Activated CD4-positive, alpha-beta T cell treated with anti-CD3 and anti-CD28 coated beads, Interleukin-2, amount 50 U/mL, for 48 hours (primary cell): ENCODE measurements at regions not wholly inside any gene's neighbourhood (a gene's known extent, or its start where the extent isn't known, plus 50 kb on each side); places are given as distances from the start of the nearest gene placed in this dataset.

Experiments used
- DNase-seq, 2 experiments: peaks; one replicate each; pipeline ENCODE4 v3.0.0-alpha.2; 2020

GRCh38 chr5:66503203-66503789 is 92.9 kb upstream of the MAST4 start:
- no peak for DNase-seq

DNA sequence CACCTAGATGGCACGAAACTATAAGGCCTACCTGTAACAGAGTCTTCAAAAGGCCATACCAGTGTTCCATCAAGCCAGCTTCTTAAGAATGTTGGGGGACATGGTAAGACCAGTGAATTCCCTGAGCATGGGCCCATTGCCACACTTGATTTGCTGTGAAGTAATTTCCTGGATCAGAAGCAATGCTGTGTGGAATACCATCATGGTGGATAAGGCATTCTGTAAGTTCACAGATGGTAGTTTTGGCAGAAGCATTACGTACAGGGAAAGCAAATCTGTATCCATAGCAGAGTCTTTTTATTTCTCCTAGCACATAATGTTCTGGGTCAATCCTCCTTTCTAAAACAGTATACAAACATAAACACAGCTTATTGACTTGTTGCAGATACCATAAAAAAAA is 89.1 kb upstream of the MAST4 start:
- DNase-seq = no peak

GRCh38 chr5:66511491-66511890 is 84.7 kb upstream of the MAST4 start:
- no peak for DNase-seq

DNA sequence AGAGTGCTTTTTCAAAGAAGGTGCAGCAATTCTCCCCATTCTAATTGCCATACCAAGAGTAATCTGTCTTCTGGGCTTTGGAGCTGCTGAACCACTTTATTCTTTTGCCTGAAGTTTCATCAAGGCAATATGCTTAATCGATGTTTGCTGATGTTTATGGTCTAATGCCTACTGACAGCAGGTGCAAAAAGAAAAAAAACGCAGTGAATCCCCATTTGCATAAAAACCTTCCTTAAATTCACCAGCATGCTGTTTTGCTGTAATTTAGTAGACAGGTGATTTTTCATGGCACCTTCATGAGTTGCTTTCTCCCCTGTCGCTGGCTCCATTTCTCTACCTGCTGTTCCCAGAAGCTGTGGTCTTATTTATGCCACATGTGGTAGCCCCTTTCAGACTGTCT is 83.1 kb upstream of the MAST4 start:
- no peak for DNase-seq

DNA sequence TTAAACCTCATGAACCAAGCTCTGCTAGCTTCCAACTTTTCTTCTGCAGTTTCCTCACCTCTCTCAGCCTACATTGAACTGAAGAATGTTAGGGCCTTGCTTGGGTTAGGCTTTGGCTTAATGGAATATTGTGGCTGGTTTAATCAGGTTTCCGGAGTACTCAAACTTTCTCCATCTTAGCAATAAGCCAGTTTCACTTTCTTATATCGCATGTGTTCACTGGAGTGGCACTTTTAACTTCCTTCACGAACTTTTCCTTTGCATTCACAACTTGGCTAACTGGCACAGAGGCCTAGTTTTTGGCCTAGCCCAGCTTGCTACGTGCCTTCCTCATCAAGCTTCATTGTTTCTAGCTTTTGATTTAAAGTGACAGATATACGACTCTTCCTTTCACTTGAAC is 81.0 kb upstream of the MAST4 start:
- no peak for DNase-seq

- no peak for DNase-seq
Measured at GRCh38 chr5:66516550-66516949, 79.6 kb upstream of the MAST4 start.

- no peak for DNase-seq
Measured at GRCh38 chr5:66517351-66517750, 78.8 kb upstream of the MAST4 start.

DNA sequence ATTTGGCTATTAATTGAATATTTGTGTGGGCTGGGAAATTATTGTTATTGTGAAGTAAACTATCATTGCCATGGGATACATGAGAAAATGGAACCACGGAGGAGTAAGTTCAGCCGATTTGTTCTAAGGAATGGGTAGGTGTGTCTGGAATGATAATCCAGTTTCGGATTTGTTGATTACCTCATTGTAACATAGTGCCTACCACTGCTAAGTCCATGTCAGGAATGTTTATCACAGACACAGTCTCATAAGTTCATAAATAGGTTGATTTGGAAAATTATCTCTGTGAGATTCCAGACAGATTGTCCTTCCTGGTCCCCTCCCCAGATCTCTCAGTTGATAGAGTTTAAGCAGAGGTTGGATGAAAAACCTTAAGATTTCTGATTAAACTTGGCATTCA is 78.1 kb upstream of the MAST4 start:
- DNase-seq = no peak

DNA sequence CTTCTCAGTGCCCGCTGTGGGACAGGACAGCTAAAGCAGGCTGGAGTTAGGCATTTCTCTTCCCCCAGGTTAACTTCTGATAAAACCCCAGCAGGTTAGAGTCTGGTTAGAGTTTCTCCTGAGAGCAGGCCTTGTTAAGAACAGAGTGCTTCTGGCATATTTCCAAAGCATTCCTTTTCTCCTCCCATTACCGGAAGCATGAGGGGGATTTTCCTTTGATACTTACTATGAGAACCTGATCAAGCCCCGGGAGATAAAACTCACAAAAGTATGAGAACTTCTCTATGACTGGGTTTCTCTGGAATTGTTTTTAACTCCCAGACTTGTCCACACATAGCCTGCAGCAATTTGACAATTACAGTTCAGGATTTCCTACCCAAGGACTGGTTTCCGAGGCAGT is 77.4 kb upstream of the MAST4 start:
- no peak for DNase-seq

- no peak for DNase-seq
Measured at GRCh38 chr5:66519626-66520025, 76.6 kb upstream of the MAST4 start.

- no peak for DNase-seq
Measured at GRCh38 chr5:66520854-66521253, 75.3 kb upstream of the MAST4 start.

GRCh38 chr5:66527478-66528035 is 68.6 kb upstream of the MAST4 start:
- no peak for DNase-seq

DNA sequence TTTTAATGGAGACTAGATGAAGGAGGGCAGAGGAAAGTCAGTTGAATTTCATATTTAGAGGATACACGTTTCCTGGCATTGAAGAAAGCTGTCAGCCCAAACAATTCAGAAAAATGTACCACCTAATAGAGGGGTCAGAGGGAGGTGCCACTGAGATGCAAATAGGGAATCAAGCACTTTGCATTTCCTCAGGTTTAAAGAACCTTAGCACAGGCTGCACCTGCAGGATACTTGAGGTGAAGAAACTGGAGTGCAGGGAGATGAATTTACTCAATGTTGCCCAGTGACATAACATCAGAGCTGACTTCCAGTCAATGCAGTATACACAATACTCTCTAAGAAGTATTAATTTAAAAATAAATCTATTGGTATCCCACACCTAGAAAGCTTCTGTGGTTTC is 67.0 kb upstream of the MAST4 start:
- no peak for DNase-seq

GRCh38 chr5:66529704-66530103 is 66.5 kb upstream of the MAST4 start:
- DNase-seq = no peak

GRCh38 chr5:66538126-66538525 is 58.1 kb upstream of the MAST4 start:
- DNase-seq = no peak

- no peak for DNase-seq
Measured at GRCh38 chr5:66538531-66538930, 57.7 kb upstream of the MAST4 start.

DNA sequence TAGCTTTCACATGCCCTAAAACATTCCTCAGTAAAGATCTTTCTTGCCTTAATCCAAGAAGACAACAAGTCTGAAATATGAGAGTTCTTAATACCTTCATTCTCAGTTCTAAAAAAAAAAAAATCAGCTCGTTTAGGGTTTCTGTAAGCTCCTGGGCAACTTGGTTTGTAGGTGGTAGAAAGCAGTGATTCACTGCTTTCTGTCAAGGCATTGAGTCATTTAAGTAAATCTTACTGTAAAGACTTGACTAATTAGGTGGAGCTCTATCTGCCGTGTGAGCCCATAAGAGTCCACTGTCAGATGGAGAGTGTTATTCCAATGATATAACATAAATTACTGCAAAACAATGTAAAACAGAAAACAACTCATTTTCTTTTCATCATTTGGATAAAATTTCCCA is 56.1 kb upstream of the MAST4 start:
- DNase-seq = no peak

DNA sequence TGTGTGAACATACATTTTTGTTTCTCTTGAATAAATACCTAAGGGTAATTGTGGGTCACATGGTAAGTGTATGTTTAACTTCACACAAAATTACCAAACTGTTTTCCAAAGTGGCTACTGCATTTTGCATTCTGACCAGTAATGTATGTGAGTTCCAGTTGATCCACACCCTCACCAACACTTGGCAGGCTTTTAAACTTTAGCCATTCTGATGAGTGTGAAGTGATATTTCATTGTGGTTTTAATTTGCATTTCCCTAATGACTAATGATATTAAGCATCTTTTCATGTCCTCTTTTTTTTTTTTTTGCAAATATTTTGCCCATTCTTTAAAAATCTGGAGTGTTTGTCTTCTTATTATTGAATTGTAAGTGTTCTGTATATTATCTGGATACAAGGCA is 53.5 kb upstream of the MAST4 start:
- DNase-seq = no peak
